HCT116 (cell line): ENCODE measurements at regions not wholly inside any gene's neighbourhood (a gene's known extent, or its start where the extent isn't known, plus 50 kb on each side); places are given as distances from the start of the nearest gene placed in this dataset.

Source experiments
- CEBPB ChIP-seq: IDR thresholded peaks from 2 replicates; pipeline ENCODE4 v1.6.1; 2012; ENCODE audit warnings: low read depth
- CTCF ChIP-seq, 3 experiments: fragments of 200-600 bp in 1 of 3; sonication (generic) in 1 of 3; IDR thresholded peaks in 2 of 3; conservative IDR thresholded peaks in 1 of 3; 2 replicates each; pipeline ENCODE4 v1.5.1; 2012 to 2017; ENCODE audit warnings: low read depth in 2 of 3, low read length in 2 of 3, antibody characterized with exemption in 1 of 3, borderline replicate concordance in 1 of 3, control low read depth in 1 of 3, mild to moderate bottlenecking in 1 of 3, mixed read lengths in 1 of 3, mixed run types in 1 of 3, moderate library complexity in 1 of 3; ENCODE audit not compliant: insufficient read depth in 1 of 3
- EZH2 ChIP-seq: fragments of 200-600 bp; sonication (generic); IDR thresholded peaks from 2 replicates; pipeline ENCODE4 v1.6.1; 2017; ENCODE audit warnings: antibody characterized with exemption, mixed run types
- POLR2AphosphoS5 ChIP-seq: IDR thresholded peaks from 2 replicates; pipeline ENCODE4 v1.6.1; 2011; ENCODE audit warnings: mild to moderate bottlenecking, low read depth, low read length, moderate library complexity
- YY1 ChIP-seq: IDR thresholded peaks from 2 replicates; pipeline ENCODE4 v1.6.1; 2011; ENCODE audit warnings: low read length, low read depth, moderate library complexity, mild to moderate bottlenecking; ENCODE audit not compliant: insufficient replicate concordance; ENCODE audit errors: extremely low read depth
- ZBTB33 ChIP-seq: IDR thresholded peaks from 2 replicates; pipeline ENCODE4 v1.6.1; 2011; ENCODE audit warnings: mild to moderate bottlenecking, low read length, moderate library complexity; ENCODE audit not compliant: insufficient replicate concordance; ENCODE audit errors: extremely low read depth
- ZFX ChIP-seq: fragments of 450-650 bp; IDR thresholded peaks from 2 replicates; pipeline ENCODE4 v1.6.1; 2017

GRCh38 chr10:3676564-3676963 lies 108.4 kb downstream of the KLF6 start:
- TF ChIP-seq YY1 (no peak), CEBPB (no peak), CTCF (IDR thresholded peaks at IDR 0.05 in 2 of 3, conservative IDR thresholded peaks at IDR 0.05 in 1 of 3; ENCODE audit: borderline replicate concordance in 1 of 3, insufficient read depth in 1 of 3, low read depth in 2 of 3, low read length in 2 of 3) (no peak), EZH2 (no peak), ZFX (no peak), POLR2AphosphoS5 (no peak), ZBTB33 (no peak)
